Stomach (tissue), 4 donors: ENCODE measurements at regions not wholly inside any gene's neighbourhood (a gene's known extent, or its start where the extent isn't known, plus 50 kb on each side); places are given as distances from the start of the nearest gene placed in this dataset.

Experiments used
- CTCF ChIP-seq, 7 experiments: fragments of 450-650 bp in 4 of 7; fragments of 200-600 bp in 3 of 7; sonication (generic) in 3 of 7; IDR thresholded peaks; one replicate each; pipeline ENCODE4 v1.5.1; 2016 to 2019; ENCODE audit warnings: antibody characterized with exemption in 7 of 7, control low read depth in 2 of 7, mild to moderate bottlenecking in 1 of 7
- EP300 ChIP-seq: sonication (generic); formaldehyde crosslinking; IDR thresholded peaks from one replicate; pipeline ENCODE4 v1.6.1; 2017; ENCODE audit warnings: antibody characterized with exemption
- POLR2A ChIP-seq, 4 donors: fragments of 450-650 bp; IDR thresholded peaks; one replicate each; pipeline ENCODE4 v1.6.1; 2016; ENCODE audit warnings: antibody characterized with exemption in 4 of 4, control low read depth in 2 of 4, mild to moderate bottlenecking in 1 of 4, moderate library complexity in 1 of 4
- POLR2AphosphoS5 ChIP-seq, 3 donors: sonication (generic); formaldehyde crosslinking; IDR thresholded peaks; one replicate each; pipeline ENCODE4 v1.6.1; 2016; ENCODE audit warnings: antibody characterized with exemption in 3 of 3

- TF ChIP-seq CTCF (IDR thresholded peaks at IDR 0.05) (no peak), POLR2A (IDR thresholded peaks at IDR 0.05) (no peak), POLR2AphosphoS5 (IDR thresholded peaks at IDR 0.05) (no peak), EP300 (no peak)
These were observed 216.7 kb downstream of the IL20RB start for GRCh38 chr3:137174514-137174913.
